ENCODE measurements at regions not wholly inside any gene's neighbourhood (a gene's known extent, or its start where the extent isn't known, plus 50 kb on each side); places are given as distances from the start of the nearest gene placed in this dataset.

DNA sequence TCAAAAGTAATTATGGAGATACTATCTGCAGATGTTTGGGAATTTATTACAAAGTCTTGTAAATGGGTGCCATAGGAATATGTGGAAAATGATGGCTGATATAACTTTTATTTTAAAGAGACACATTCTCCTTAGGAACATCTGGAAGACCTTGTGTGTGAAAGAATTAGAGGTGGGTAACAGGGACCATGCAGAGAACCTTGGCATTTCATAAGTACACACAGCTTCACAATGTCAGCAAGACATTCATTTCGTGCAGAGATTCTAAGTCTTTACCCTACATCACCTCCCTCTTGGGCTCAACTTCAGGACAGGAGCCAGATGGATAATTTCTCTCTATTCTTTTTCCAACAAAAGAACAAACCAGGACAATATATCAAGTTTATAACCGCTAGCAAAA is 458.1 kb upstream of the INTU start:
- DNase-seq (ENCODE audit: low spot score): no peak
- Histone ChIP-seq H3K27me3 (ENCODE audit: control insufficient read depth in 4 of 4, insufficient read depth in 4 of 4, low read length in 3 of 4) (no peaks in the 10 kb centered on the region), H3K27ac (ENCODE audit: low read depth in 1 of 2, low read length in 2 of 2) (no peak overlapping the region), H3K36me3 (ENCODE audit: control insufficient read depth in 4 of 4, insufficient read depth in 3 of 4, low read depth in 1 of 4, low read length in 3 of 4) (no peaks in the 10 kb centered on the region), H3K4me3 (ENCODE audit: low read depth in 1 of 3, low read length in 3 of 3) (no peak overlapping the region), H3K9me3 (ENCODE audit: control insufficient read depth in 4 of 4, low read length in 3 of 4) (no peaks in the 10 kb centered on the region), H3K9ac (ENCODE audit: low read depth in 1 of 2, low read length in 2 of 2) (no peak overlapping the region), H3K4me1 (ENCODE audit: control insufficient read depth in 4 of 4, insufficient read depth in 4 of 4, low read length in 3 of 4) (no peaks in the 10 kb centered on the region)
- WGBS: 70% methylated on average over 2 of the region's 2 CpGs
- TF ChIP-seq NR2F2 (IDR thresholded peaks at IDR 0.05): no peak
- no peak for TF ChIP-seq JUND (IDR thresholded peaks at IDR 0.05)
- TF ChIP-seq HNF4G (IDR thresholded peaks at IDR 0.05): no peak
- TF ChIP-seq SP1 (IDR thresholded peaks at IDR 0.05): no peak
- no peak for TF ChIP-seq HNF4A (conservative IDR thresholded peaks at IDR 0.05)
- no peak for TF ChIP-seq YY1 (IDR thresholded peaks at IDR 0.05)
- TF ChIP-seq, protein P1, sequence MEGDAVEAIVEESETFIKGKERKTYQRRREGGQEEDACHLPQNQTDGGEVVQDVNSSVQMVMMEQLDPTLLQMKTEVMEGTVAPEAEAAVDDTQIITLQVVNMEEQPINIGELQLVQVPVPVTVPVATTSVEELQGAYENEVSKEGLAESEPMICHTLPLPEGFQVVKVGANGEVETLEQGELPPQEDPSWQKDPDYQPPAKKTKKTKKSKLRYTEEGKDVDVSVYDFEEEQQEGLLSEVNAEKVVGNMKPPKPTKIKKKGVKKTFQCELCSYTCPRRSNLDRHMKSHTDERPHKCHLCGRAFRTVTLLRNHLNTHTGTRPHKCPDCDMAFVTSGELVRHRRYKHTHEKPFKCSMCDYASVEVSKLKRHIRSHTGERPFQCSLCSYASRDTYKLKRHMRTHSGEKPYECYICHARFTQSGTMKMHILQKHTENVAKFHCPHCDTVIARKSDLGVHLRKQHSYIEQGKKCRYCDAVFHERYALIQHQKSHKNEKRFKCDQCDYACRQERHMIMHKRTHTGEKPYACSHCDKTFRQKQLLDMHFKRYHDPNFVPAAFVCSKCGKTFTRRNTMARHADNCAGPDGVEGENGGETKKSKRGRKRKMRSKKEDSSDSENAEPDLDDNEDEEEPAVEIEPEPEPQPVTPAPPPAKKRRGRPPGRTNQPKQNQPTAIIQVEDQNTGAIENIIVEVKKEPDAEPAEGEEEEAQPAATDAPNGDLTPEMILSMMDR (IDR thresholded peaks at IDR 0.05; ENCODE audit: low read depth, low read length, missing input control): no peak
- TF ChIP-seq RXRA (IDR thresholded peaks at IDR 0.05): no peak
- no peak for TF ChIP-seq FOXA1 (IDR thresholded peaks at IDR 0.05)
- TF ChIP-seq, protein P2, sequence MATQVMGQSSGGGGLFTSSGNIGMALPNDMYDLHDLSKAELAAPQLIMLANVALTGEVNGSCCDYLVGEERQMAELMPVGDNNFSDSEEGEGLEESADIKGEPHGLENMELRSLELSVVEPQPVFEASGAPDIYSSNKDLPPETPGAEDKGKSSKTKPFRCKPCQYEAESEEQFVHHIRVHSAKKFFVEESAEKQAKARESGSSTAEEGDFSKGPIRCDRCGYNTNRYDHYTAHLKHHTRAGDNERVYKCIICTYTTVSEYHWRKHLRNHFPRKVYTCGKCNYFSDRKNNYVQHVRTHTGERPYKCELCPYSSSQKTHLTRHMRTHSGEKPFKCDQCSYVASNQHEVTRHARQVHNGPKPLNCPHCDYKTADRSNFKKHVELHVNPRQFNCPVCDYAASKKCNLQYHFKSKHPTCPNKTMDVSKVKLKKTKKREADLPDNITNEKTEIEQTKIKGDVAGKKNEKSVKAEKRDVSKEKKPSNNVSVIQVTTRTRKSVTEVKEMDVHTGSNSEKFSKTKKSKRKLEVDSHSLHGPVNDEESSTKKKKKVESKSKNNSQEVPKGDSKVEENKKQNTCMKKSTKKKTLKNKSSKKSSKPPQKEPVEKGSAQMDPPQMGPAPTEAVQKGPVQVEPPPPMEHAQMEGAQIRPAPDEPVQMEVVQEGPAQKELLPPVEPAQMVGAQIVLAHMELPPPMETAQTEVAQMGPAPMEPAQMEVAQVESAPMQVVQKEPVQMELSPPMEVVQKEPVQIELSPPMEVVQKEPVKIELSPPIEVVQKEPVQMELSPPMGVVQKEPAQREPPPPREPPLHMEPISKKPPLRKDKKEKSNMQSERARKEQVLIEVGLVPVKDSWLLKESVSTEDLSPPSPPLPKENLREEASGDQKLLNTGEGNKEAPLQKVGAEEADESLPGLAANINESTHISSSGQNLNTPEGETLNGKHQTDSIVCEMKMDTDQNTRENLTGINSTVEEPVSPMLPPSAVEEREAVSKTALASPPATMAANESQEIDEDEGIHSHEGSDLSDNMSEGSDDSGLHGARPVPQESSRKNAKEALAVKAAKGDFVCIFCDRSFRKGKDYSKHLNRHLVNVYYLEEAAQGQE (IDR thresholded peaks at IDR 0.05): no peak
- TF ChIP-seq, protein P3, sequence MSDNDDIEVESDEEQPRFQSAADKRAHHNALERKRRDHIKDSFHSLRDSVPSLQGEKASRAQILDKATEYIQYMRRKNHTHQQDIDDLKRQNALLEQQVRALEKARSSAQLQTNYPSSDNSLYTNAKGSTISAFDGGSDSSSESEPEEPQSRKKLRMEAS (IDR thresholded peaks at IDR 0.05): no peak
- no peak for TF ChIP-seq FOXA2 (IDR thresholded peaks at IDR 0.05)
- no peak for TF ChIP-seq TAF1 (conservative IDR thresholded peaks at IDR 0.05)
- TF ChIP-seq, protein P4, sequence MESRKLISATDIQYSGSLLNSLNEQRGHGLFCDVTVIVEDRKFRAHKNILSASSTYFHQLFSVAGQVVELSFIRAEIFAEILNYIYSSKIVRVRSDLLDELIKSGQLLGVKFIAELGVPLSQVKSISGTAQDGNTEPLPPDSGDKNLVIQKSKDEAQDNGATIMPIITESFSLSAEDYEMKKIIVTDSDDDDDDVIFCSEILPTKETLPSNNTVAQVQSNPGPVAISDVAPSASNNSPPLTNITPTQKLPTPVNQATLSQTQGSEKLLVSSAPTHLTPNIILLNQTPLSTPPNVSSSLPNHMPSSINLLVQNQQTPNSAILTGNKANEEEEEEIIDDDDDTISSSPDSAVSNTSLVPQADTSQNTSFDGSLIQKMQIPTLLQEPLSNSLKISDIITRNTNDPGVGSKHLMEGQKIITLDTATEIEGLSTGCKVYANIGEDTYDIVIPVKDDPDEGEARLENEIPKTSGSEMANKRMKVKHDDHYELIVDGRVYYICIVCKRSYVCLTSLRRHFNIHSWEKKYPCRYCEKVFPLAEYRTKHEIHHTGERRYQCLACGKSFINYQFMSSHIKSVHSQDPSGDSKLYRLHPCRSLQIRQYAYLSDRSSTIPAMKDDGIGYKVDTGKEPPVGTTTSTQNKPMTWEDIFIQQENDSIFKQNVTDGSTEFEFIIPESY (IDR thresholded peaks at IDR 0.05): no peak
- no peak for TF ChIP-seq RAD21 (IDR thresholded peaks at IDR 0.05)

- 40% methylated on average over 2 of the region's 2 CpGs for WGBS
- no peaks in the 10 kb centered on the region for H3K4me1 ChIP-seq (ENCODE audit: control insufficient read depth in 4 of 4, insufficient read depth in 4 of 4, low read length in 3 of 4)
- no peak for DNase-seq (ENCODE audit: low spot score)
Measured at GRCh38 chr4:127179256-127180087, 453.3 kb upstream of the INTU start.

More at GRCh38 chr4:127179256-127180087, 453.3 kb upstream of the INTU start:
- no peaks in the 10 kb centered on the region for H3K27me3 ChIP-seq (ENCODE audit: control insufficient read depth in 4 of 4, insufficient read depth in 4 of 4, low read length in 3 of 4)
- no peaks in the 10 kb centered on the region for H3K9me3 ChIP-seq (ENCODE audit: control insufficient read depth in 4 of 4, low read length in 3 of 4)
- TF ChIP-seq, protein P5, sequence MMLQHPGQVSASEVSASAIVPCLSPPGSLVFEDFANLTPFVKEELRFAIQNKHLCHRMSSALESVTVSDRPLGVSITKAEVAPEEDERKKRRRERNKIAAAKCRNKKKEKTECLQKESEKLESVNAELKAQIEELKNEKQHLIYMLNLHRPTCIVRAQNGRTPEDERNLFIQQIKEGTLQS (IDR thresholded peaks at IDR 0.05): no peak
- TF ChIP-seq RXRA (IDR thresholded peaks at IDR 0.05): no peak
- no peak overlapping the region for H3K4me3 ChIP-seq (ENCODE audit: low read depth in 1 of 3, low read length in 3 of 3)
- no peaks in the 10 kb centered on the region for H3K36me3 ChIP-seq (ENCODE audit: control insufficient read depth in 4 of 4, insufficient read depth in 3 of 4, low read depth in 1 of 4, low read length in 3 of 4)
- no peak overlapping the region for H3K27ac ChIP-seq (ENCODE audit: low read depth in 1 of 2, low read length in 2 of 2)
- no peak overlapping the region for H3K9ac ChIP-seq (ENCODE audit: low read depth in 1 of 2, low read length in 2 of 2)
